IMR-90 (cell line): ENCODE measurements at regions not wholly inside any gene's neighbourhood (a gene's known extent, or its start where the extent isn't known, plus 50 kb on each side); places are given as distances from the start of the nearest gene placed in this dataset.

ENCODE experiments used
- ATAC-seq: fragments of 200-7000 bp; cut with Tn5 transposase; 2 replicates; pipeline ENCODE4 v1.9.1; 2020; ENCODE audit warnings: low read depth, mild to moderate bottlenecking, moderate library complexity
- BruUV-seq: library from RNA; stranded (reverse); fragments of 400-500 nt; replicated peaks from 2 replicates; lab custom pipeline; 2021; lab: Mats Ljungman, UMichigan
- CTCF ChIA-PET: fragments of 300-600 bp; formaldehyde crosslinking; extraction: SDS; loops from one replicate; lab custom pipeline; 2021; ENCODE audit warnings: antibody characterized with exemption; lab: Yijun Ruan, JAX
- POLR2A ChIA-PET: fragments of 300-600 bp; sonication (Branson Sonifier 250); formaldehyde crosslinking; loops from one replicate; lab custom pipeline; 2022; ENCODE audit warnings: antibody characterized with exemption; ENCODE audit not compliant: unreplicated experiment; lab: Charles Lee
- DNase-seq: peaks from one replicate; pipeline ENCODE4 v3.0.0; 2013
- H2AFZ ChIP-seq: replicated peaks from 2 replicates; pipeline ENCODE3; 2013; ENCODE audit warnings: low read length, mild to moderate bottlenecking; ENCODE audit not compliant: poor library complexity
- H2AK5ac ChIP-seq: 2 replicates; pipeline ENCODE4 v1.6.1; 2013; ENCODE audit warnings: low read depth, low read length, inconsistent platforms
- H2AK9ac ChIP-seq: replicated peaks from 2 replicates; pipeline ENCODE3; 2013; ENCODE audit warnings: mild to moderate bottlenecking, low read depth, low read length, moderate library complexity; ENCODE audit not compliant: poor library complexity
- H2BK120ac ChIP-seq: 2 replicates; pipeline ENCODE4 v1.6.1; 2013; ENCODE audit warnings: low read depth, low read length, inconsistent platforms
- H2BK15ac ChIP-seq: 3 replicates; pipeline ENCODE4 v1.6.1; 2013; ENCODE audit warnings: low read depth, low read length, inconsistent platforms
- H2BK20ac ChIP-seq: 2 replicates; pipeline ENCODE4 v1.6.1; 2013; ENCODE audit warnings: low read depth, mild to moderate bottlenecking, inconsistent platforms, low read length, moderate library complexity
- H2BK5ac ChIP-seq: 2 replicates; pipeline ENCODE4 v1.6.1; 2013; ENCODE audit warnings: mild to moderate bottlenecking, low read depth, low read length, inconsistent platforms; ENCODE audit not compliant: poor library complexity, severe bottlenecking
- H3K14ac ChIP-seq: replicated peaks from 2 replicates; pipeline ENCODE4 v1.6.1; 2013; ENCODE audit warnings: low read depth, low read length, inconsistent platforms
- H3K18ac ChIP-seq: 2 replicates; pipeline ENCODE4 v1.6.1; 2013; ENCODE audit warnings: low read depth, low read length, control low read depth
- H3K23ac ChIP-seq: 2 replicates; pipeline ENCODE4 v1.6.1; 2013; ENCODE audit warnings: low read depth, low read length, inconsistent platforms
- H3K27ac ChIP-seq: 2 replicates; pipeline ENCODE4 v1.5.1; 2013; ENCODE audit warnings: mild to moderate bottlenecking, control low read depth, low read length; ENCODE audit not compliant: insufficient read depth
- H3K27me3 ChIP-seq: 2 replicates; pipeline ENCODE4 v1.6.1; 2013; ENCODE audit warnings: low read length; ENCODE audit not compliant: control insufficient read depth, insufficient read depth
- H3K36me3 ChIP-seq: 2 replicates; pipeline ENCODE4 v1.6.1; 2013; ENCODE audit warnings: low read length, mixed read lengths; ENCODE audit not compliant: control insufficient read depth, insufficient read depth
- H3K4ac ChIP-seq: 2 replicates; pipeline ENCODE4 v1.6.1; 2013; ENCODE audit warnings: low read depth, low read length, inconsistent platforms
- H3K4me1 ChIP-seq: 2 replicates; pipeline ENCODE4 v1.6.1; 2013; ENCODE audit warnings: low read length, mixed read lengths; ENCODE audit not compliant: control insufficient read depth, insufficient read depth
- H3K4me2 ChIP-seq: 2 replicates; pipeline ENCODE4 v1.6.1; 2013; ENCODE audit warnings: low read depth, mild to moderate bottlenecking, control low read depth, low read length, moderate library complexity
- H3K4me3 ChIP-seq: 2 replicates; pipeline ENCODE4 v1.5.1; 2013; ENCODE audit warnings: low read depth, mild to moderate bottlenecking, control low read depth, low read length, moderate library complexity; ENCODE audit not compliant: insufficient read depth
- H3K56ac ChIP-seq: 2 replicates; pipeline ENCODE4 v1.6.1; 2013; ENCODE audit warnings: low read length, inconsistent platforms; ENCODE audit not compliant: insufficient read depth; ENCODE audit errors: extremely low read depth
- H3K79me1 ChIP-seq, 2 experiments: 2 replicates each; pipeline ENCODE4 v1.6.1; 2013; ENCODE audit warnings: low read length in 2 of 2, inconsistent platforms in 1 of 2, low read depth in 1 of 2
- H3K9ac ChIP-seq: 2 replicates; pipeline ENCODE4 v1.6.1; 2013; ENCODE audit warnings: low read depth, low read length, control low read depth
- H3K9me1 ChIP-seq: 2 replicates; pipeline ENCODE4 v1.6.1; 2013; ENCODE audit warnings: low read length, inconsistent platforms; ENCODE audit not compliant: insufficient read depth
- H3K9me3 ChIP-seq: 2 replicates; pipeline ENCODE4 v1.6.1; 2013; ENCODE audit warnings: low read length; ENCODE audit not compliant: control insufficient read depth, insufficient read depth
- H4K20me1 ChIP-seq: 2 replicates; pipeline ENCODE4 v1.6.1; 2013; ENCODE audit warnings: low read length, inconsistent platforms; ENCODE audit not compliant: insufficient read depth
- H4K5ac ChIP-seq: 2 replicates; pipeline ENCODE4 v1.6.1; 2013; ENCODE audit warnings: mild to moderate bottlenecking, low read depth, low read length, control low read depth
- H4K8ac ChIP-seq, 2 experiments: 2 replicates each; pipeline ENCODE4 v1.6.1; 2013; ENCODE audit warnings: low read depth in 2 of 2, low read length in 2 of 2, control low read depth in 1 of 2, inconsistent platforms in 1 of 2
- H4K91ac ChIP-seq: 2 replicates; pipeline ENCODE4 v1.6.1; 2013; ENCODE audit warnings: low read depth, low read length, inconsistent platforms; ENCODE audit not compliant: insufficient read depth
- BHLHE40 ChIP-seq: fragments of 150-350 bp; IDR thresholded peaks from 2 replicates; pipeline ENCODE4 v1.6.1; 2016; ENCODE audit warnings: mild to moderate bottlenecking, low read depth, low read length
- CEBPB ChIP-seq: IDR thresholded peaks from 2 replicates; pipeline ENCODE4 v1.6.1; 2012; ENCODE audit warnings: low read depth, low read length, improper control_type of control experiment
- ELK1 ChIP-seq: fragments of 150-350 bp; IDR thresholded peaks from 2 replicates; pipeline ENCODE4 v1.6.1; 2016; ENCODE audit warnings: low read depth, mild to moderate bottlenecking, low read length, moderate library complexity, borderline replicate concordance
- FOS ChIP-seq: fragments of 150-350 bp; IDR thresholded peaks from 2 replicates; pipeline ENCODE4 v1.6.1; 2016; ENCODE audit warnings: low read depth, low read length
- MAZ ChIP-seq: IDR thresholded peaks from 2 replicates; pipeline ENCODE4 v1.6.1; 2012; ENCODE audit warnings: low read depth, mild to moderate bottlenecking, low read length, improper control_type of control experiment, moderate library complexity, borderline replicate concordance
- MXI1 ChIP-seq: IDR thresholded peaks from 2 replicates; pipeline ENCODE4 v1.6.1; 2012; ENCODE audit warnings: low read depth, mild to moderate bottlenecking, low read length, moderate library complexity, borderline replicate concordance
- RCOR1 ChIP-seq: IDR thresholded peaks from 2 replicates; pipeline ENCODE4 v1.6.1; 2012; ENCODE audit warnings: mild to moderate bottlenecking, low read length, improper control_type of control experiment; ENCODE audit not compliant: insufficient replicate concordance
- SMC3 ChIP-seq: fragments of 150-350 bp; IDR thresholded peaks from 2 replicates; pipeline ENCODE4 v1.6.1; 2016; ENCODE audit warnings: low read depth, mild to moderate bottlenecking, antibody characterized with exemption, low read length, moderate library complexity
- USF2 ChIP-seq: fragments of 150-350 bp; IDR thresholded peaks from 2 replicates; pipeline ENCODE4 v1.6.1; 2017; ENCODE audit warnings: mild to moderate bottlenecking, antibody characterized with exemption, low read length, low read depth
- WGBS, 2 experiments: methylation state at CpG; one replicate each; pipeline versions ENCODE4 v1.1.5 to v1.1.7; 2013; ENCODE audit warnings: missing lambda C conversion rate in 2 of 2; ENCODE audit not compliant: insufficient read length in 1 of 2; ENCODE audit errors: extremely low coverage in 2 of 2; 5-methylcytosine and 5-hydroxymethylcytosine counted together
- dilution Hi-C: fragments of 300-500 bp; cut with HindIII; formaldehyde crosslinking; loops from one replicate; pipeline ENCODE4 v1.14.3; 2018; ENCODE audit warnings: low sequenced_read_pairs; ENCODE audit not compliant: unreplicated experiment
- in situ Hi-C: fragments of 300-500 bp; cut with MboI; formaldehyde crosslinking; loops from 3 replicates; pipeline ENCODE4 v1.14.3; 2019; ENCODE audit warnings: low sequenced_read_pairs, inconsistent platforms, mixed read lengths
- intact Hi-C: fragments of 100-400 bp; cut with micrococcal nuclease; formaldehyde crosslinking; loops from 2 replicates; pipeline ENCODE4 v1.10.0; 2022

GRCh38 chr12:60240891-60241290 is 645.1 kb downstream of the SLC16A7 start:
- Histone ChIP-seq H3K4me1 (no peaks in the 10 kb centered on the region), H4K20me1 (no peaks in the 10 kb centered on the region), H2AK5ac (no peak overlapping the region), H4K91ac (no peak overlapping the region), H3K4ac (no peak overlapping the region), H3K79me1 (no peaks in the 10 kb centered on the region), H3K14ac (no peak overlapping the region), H2BK5ac (no peak overlapping the region), H2AFZ (no peak overlapping the region), H2BK20ac (no peak overlapping the region), H2AK9ac (no peak overlapping the region), H3K36me3 (no peaks in the 10 kb centered on the region), H3K18ac (no peak overlapping the region), H4K8ac (no peak overlapping the region), H3K27me3 (no peaks in the 10 kb centered on the region), H3K9ac (no peak overlapping the region), H3K27ac (no peak overlapping the region), H3K9me3 (no peaks in the 10 kb centered on the region; the same call in 1 of the 2 replicates), H3K4me2 (no peak overlapping the region), H3K23ac (no peak overlapping the region), H3K4me3 (no peak overlapping the region), H2BK120ac (no peak overlapping the region), H3K56ac (no peak overlapping the region), H3K9me1 (no peaks in the 10 kb centered on the region), H2BK15ac (no peak overlapping the region), H4K5ac (no peak overlapping the region)
- TF ChIP-seq USF2 (no peak), BHLHE40 (no peak), MXI1 (no peak), RCOR1 (no peak), ELK1 (no peak), MAZ (no peak), FOS (no peak), CEBPB (no peak), SMC3 (no peak)
- POLR2A ChIA-PET, result no interaction called here
- intact Hi-C loops (no loop called here), in situ Hi-C loops (no loop called here), dilution Hi-C loops (no loop called here)
- ATAC-seq (no peak), DNase-seq (no peak)
- CTCF ChIA-PET, result no interaction called here
- BruUV-seq, result no TSS peak
- WGBS, 2 experiments, result no CpG with 5 or more reads among the region's 2 CpGs
